ENCODE measurements at regions not wholly inside any gene's neighbourhood (a gene's known extent, or its start where the extent isn't known, plus 50 kb on each side); places are given as distances from the start of the nearest gene placed in this dataset.

DNA sequence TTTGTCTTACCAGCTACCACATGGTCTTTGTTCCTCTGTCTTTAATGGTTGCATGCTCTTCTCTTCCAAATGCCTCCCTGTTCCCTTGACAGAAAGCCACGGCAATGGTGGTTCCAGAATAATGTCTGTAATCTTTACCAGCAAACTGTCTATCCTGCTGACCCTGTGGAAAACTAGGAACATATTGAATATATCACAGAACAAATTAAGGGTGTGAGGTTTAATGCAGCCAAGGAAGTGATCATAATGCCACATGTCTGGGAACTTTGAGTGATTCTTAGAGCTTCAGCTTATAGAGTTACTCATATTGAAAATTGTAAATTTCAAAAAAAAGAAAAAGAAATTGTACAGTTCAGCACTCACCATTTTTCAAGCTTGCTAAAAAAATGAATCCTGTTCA is 282.9 kb upstream of the RARB start:
- TF ChIP-seq, protein P1, sequence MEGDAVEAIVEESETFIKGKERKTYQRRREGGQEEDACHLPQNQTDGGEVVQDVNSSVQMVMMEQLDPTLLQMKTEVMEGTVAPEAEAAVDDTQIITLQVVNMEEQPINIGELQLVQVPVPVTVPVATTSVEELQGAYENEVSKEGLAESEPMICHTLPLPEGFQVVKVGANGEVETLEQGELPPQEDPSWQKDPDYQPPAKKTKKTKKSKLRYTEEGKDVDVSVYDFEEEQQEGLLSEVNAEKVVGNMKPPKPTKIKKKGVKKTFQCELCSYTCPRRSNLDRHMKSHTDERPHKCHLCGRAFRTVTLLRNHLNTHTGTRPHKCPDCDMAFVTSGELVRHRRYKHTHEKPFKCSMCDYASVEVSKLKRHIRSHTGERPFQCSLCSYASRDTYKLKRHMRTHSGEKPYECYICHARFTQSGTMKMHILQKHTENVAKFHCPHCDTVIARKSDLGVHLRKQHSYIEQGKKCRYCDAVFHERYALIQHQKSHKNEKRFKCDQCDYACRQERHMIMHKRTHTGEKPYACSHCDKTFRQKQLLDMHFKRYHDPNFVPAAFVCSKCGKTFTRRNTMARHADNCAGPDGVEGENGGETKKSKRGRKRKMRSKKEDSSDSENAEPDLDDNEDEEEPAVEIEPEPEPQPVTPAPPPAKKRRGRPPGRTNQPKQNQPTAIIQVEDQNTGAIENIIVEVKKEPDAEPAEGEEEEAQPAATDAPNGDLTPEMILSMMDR (IDR thresholded peaks at IDR 0.05), result no peak
- TF ChIP-seq, protein P2, sequence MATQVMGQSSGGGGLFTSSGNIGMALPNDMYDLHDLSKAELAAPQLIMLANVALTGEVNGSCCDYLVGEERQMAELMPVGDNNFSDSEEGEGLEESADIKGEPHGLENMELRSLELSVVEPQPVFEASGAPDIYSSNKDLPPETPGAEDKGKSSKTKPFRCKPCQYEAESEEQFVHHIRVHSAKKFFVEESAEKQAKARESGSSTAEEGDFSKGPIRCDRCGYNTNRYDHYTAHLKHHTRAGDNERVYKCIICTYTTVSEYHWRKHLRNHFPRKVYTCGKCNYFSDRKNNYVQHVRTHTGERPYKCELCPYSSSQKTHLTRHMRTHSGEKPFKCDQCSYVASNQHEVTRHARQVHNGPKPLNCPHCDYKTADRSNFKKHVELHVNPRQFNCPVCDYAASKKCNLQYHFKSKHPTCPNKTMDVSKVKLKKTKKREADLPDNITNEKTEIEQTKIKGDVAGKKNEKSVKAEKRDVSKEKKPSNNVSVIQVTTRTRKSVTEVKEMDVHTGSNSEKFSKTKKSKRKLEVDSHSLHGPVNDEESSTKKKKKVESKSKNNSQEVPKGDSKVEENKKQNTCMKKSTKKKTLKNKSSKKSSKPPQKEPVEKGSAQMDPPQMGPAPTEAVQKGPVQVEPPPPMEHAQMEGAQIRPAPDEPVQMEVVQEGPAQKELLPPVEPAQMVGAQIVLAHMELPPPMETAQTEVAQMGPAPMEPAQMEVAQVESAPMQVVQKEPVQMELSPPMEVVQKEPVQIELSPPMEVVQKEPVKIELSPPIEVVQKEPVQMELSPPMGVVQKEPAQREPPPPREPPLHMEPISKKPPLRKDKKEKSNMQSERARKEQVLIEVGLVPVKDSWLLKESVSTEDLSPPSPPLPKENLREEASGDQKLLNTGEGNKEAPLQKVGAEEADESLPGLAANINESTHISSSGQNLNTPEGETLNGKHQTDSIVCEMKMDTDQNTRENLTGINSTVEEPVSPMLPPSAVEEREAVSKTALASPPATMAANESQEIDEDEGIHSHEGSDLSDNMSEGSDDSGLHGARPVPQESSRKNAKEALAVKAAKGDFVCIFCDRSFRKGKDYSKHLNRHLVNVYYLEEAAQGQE (IDR thresholded peaks at IDR 0.05; ENCODE audit: insufficient read depth in 1 of 2, low read depth in 2 of 2, low read length in 1 of 2), result no peak
- no peak for TF ChIP-seq POLR2AphosphoS5 (IDR thresholded peaks at IDR 0.05; ENCODE audit: low read depth, low read length)
- TF ChIP-seq SIN3A (IDR thresholded peaks at IDR 0.05; ENCODE audit: borderline replicate concordance, insufficient read depth, low read depth, low read length), result no peak
- TF ChIP-seq TCF7L2 (IDR thresholded peaks at IDR 0.05; ENCODE audit: low read depth, low read length), result no peak
